A673 (cell line): ENCODE measurements at regions not wholly inside any gene's neighbourhood (a gene's known extent, or its start where the extent isn't known, plus 50 kb on each side); places are given as distances from the start of the nearest gene placed in this dataset.

ENCODE experiments used
- CTCF ChIP-seq: fragments of 300-800, 200-600 bp; sonication (generic); conservative IDR thresholded peaks from 2 replicates; pipeline ENCODE4 v1.5.1; 2017; ENCODE audit warnings: low read depth, mild to moderate bottlenecking, antibody characterized with exemption, low read length, moderate library complexity, mixed read lengths
- EZH2 ChIP-seq: fragments of 200-600 bp; sonication (generic); IDR thresholded peaks from 2 replicates; pipeline ENCODE4 v1.6.1; 2017; ENCODE audit warnings: borderline replicate concordance, low read depth, mild to moderate bottlenecking, mixed read lengths, antibody characterized with exemption, low read length; ENCODE audit not compliant: poor library complexity, severe bottlenecking

DNA sequence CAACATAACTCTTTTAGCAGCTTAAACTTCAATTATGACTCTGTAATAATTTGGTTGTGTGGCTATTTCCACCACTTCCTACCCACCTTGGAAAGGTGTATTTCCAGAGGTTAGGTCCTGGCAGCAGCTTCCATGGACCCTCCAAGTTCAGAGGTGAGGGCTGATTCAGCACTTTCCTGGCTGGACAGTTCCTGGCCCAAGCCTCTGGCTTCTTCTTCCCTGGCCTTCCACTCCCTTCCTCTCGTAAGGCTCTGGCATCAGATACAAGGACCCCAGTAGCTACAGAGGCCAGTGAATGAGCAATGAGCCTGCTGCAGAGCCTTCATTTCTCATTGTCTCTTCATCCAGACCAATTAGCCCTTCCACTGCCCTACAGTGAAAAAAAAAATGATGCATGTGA, 98.1 kb upstream of the KIRREL3 start:
- TF ChIP-seq CTCF (no peak), EZH2 (no peak)
